WERI-Rb-1 (cell line): ENCODE measurements at regions not wholly inside any gene's neighbourhood (a gene's known extent, or its start where the extent isn't known, plus 50 kb on each side); places are given as distances from the start of the nearest gene placed in this dataset.

Source experiments
- DNase-seq: peaks from one replicate; pipeline ENCODE4 v3.0.0-alpha.2; 2020
- H3K27ac ChIP-seq: fragments of 250-450 bp; sonication (Bioruptor Pico); 2 replicates; pipeline ENCODE4 v1.5.1; 2020; ENCODE audit warnings: mild to moderate bottlenecking, moderate library complexity
- H3K27me3 ChIP-seq: fragments of 250-450 bp; sonication (Bioruptor Pico); 2 replicates; pipeline ENCODE4 v1.5.1; 2021; ENCODE audit warnings: mild to moderate bottlenecking, low read depth, moderate library complexity; ENCODE audit not compliant: insufficient read depth, severe bottlenecking
- H3K36me3 ChIP-seq: fragments of 250-450 bp; sonication (Bioruptor Pico); 2 replicates; pipeline ENCODE4 v1.5.1; 2020; ENCODE audit warnings: mild to moderate bottlenecking, moderate library complexity
- H3K4me3 ChIP-seq: 2 replicates; pipeline ENCODE4 v1.5.1; 2011; ENCODE audit warnings: low read depth, mild to moderate bottlenecking, control low read depth, low read length
- H3K9me3 ChIP-seq: fragments of 250-450 bp; sonication (Bioruptor Pico); 2 replicates; pipeline ENCODE4 v1.5.1; 2021; ENCODE audit warnings: mild to moderate bottlenecking, moderate library complexity; ENCODE audit not compliant: severe bottlenecking
- TF ChIP-seq, protein P1 (sequence below): IDR thresholded peaks from 2 replicates; pipeline ENCODE4 v1.5.1; 2011; ENCODE audit warnings: low read depth, mild to moderate bottlenecking, control low read depth, inconsistent platforms, low read length

DNA sequence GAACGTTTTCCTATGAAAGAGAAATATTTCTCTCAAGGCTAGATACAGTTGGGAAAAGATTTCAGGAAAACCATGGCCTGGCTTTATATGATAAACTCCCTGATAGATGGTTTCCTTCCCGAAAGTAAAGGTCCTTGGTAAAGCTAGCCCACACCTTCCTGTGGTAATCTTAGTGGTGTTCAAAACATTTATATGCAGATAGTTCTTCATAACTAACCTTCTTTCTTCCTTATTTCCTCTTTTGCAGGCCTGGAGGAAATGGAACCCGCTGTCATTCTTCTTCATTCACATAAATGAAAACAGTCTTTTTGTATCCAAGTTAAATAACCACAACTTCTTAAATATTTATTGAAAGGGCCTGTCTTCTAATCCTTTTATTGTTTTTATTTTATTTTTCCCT, 474.0 kb upstream of the ACTBL2 start:
- DNase-seq = no peak
- H3K9me3 ChIP-seq = no peaks in the 10 kb centered on the region
- no peaks in the 10 kb centered on the region for H3K27me3 ChIP-seq
- H3K4me3 ChIP-seq = no peak overlapping the region
- no peak overlapping the region for H3K27ac ChIP-seq
- no peaks in the 10 kb centered on the region for H3K36me3 ChIP-seq
- TF ChIP-seq, protein P1, sequence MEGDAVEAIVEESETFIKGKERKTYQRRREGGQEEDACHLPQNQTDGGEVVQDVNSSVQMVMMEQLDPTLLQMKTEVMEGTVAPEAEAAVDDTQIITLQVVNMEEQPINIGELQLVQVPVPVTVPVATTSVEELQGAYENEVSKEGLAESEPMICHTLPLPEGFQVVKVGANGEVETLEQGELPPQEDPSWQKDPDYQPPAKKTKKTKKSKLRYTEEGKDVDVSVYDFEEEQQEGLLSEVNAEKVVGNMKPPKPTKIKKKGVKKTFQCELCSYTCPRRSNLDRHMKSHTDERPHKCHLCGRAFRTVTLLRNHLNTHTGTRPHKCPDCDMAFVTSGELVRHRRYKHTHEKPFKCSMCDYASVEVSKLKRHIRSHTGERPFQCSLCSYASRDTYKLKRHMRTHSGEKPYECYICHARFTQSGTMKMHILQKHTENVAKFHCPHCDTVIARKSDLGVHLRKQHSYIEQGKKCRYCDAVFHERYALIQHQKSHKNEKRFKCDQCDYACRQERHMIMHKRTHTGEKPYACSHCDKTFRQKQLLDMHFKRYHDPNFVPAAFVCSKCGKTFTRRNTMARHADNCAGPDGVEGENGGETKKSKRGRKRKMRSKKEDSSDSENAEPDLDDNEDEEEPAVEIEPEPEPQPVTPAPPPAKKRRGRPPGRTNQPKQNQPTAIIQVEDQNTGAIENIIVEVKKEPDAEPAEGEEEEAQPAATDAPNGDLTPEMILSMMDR = no peak

DNA sequence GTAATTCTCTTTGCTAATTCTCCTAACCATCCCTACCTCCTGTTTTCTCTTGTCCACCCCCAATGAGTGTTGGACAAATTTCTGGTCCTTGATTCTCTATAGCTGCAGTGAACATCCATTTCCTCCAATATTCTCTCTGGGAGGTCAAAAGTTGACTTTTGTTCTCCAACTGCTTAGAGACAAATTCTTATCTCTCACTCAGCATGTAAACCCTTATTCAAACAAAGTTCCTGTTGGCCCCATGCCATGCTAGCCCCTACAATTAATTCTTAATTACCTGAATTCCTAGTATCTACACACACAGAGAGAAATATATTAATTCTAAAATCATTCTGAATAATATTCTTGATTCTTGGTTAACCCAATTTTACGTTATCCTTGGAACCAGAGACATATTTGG, 472.9 kb upstream of the ACTBL2 start:
- no peak overlapping the region for H3K27ac ChIP-seq
- H3K4me3 ChIP-seq = no peak overlapping the region
- no peaks in the 10 kb centered on the region for H3K27me3 ChIP-seq
- H3K9me3 ChIP-seq = no peaks in the 10 kb centered on the region
- TF ChIP-seq, protein P1 = no peak
- no peaks in the 10 kb centered on the region for H3K36me3 ChIP-seq
- DNase-seq = no peak

DNA sequence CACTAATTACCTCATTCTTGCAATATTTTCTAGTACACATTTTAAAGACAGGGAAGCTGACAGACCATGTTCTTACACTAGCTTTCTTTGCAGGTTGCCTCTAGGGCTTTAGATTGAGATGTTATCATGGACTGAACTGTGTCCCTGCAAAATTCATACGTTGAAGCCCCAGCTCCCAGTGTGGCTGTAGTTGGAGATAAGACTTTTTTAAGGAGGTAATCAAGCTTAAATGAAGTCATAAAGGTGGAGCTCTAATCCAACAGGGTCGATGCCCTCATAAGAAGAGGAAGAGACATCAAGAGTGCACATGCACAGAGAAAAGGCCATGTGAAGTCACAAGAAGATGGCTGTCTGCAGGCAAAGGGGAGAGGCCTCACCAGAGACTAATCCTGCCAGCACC, 471.2 kb upstream of the ACTBL2 start:
- Histone ChIP-seq H3K9me3 (no peaks in the 10 kb centered on the region), H3K36me3 (no peaks in the 10 kb centered on the region), H3K27ac (no peak overlapping the region), H3K4me3 (no peak overlapping the region), H3K27me3 (no peaks in the 10 kb centered on the region)
- DNase-seq = no peak
- TF ChIP-seq, protein P1 = no peak

DNA sequence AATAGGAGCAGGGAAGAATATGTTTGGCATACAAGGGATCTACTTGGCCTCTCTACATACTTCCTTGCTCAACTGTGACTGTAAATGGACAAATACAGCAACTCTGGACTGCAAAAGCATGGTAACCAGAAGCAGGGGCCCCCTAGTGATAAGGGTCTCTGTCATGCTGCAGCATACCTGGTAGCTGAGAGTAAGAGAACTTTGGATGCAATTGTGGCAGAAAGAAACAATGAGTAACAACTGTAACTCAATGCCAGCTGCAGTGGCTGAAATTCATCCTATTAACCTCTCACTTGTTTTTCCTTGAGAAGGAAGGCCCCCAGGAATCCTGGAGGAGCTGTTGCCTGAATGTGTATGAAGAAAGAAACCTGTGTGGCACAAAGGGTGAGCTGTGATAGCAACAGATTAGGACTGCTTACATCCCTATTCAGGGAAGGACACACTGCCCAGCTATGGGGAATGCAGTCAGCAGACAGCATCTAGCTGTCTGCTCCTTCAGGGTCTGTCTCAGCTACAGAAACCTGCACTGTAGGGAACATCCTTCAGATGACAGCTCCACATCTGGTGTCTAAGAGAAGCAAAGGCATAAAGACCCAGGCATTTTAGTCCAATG, 468.1 kb upstream of the ACTBL2 start:
- H3K27ac ChIP-seq = no peak overlapping the region
- H3K27me3 ChIP-seq = no peaks in the 10 kb centered on the region
- TF ChIP-seq, protein P1 = no peak
- no peak overlapping the region for H3K4me3 ChIP-seq
- H3K9me3 ChIP-seq = no peaks in the 10 kb centered on the region
- H3K36me3 ChIP-seq = no peaks in the 10 kb centered on the region
- no peak for DNase-seq

DNA sequence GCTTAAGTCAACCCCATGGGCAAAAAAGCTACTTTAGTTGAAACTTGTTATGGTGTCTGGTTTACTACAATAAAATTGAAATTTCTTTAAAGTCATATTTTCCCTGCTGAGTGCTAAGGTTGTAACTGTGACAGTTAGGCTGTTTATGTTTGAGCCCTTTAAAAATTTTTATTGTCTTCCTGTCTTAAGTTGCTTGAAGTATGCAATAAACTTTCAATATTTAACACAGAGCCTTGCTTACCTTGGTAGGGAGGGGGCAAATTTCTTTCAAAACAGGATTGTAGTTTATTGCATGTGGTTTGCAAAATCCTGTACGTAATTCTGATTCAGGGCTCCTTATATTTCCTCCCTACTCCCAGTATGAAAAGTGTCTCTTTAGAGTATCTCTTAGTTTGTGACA, 465.5 kb upstream of the ACTBL2 start:
- DNase-seq = no peak
- TF ChIP-seq, protein P1 = no peak
- H3K9me3 ChIP-seq = no peaks in the 10 kb centered on the region
- no peaks in the 10 kb centered on the region for H3K27me3 ChIP-seq
- no peak overlapping the region for H3K4me3 ChIP-seq
- H3K27ac ChIP-seq = no peak overlapping the region
- H3K36me3 ChIP-seq = no peaks in the 10 kb centered on the region

DNA sequence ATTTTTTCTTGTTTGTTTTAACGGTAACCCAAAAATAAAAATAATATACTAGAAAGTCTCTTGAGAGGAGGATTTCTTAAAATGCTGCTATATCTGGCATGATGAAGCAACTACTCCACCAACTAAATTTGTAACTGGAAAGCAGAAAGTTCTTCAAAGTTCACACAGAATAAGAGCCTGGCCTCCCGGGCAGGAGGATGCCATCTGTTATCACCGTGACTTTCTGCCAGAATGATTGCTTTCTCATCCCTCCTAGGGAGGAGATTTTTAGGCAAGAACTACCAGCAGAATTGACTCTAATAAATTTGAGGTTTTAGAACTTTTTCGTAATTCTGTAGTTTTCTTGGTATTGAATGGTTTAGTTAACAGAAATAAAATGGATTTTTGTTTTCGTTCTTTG, 464.6 kb upstream of the ACTBL2 start:
- TF ChIP-seq, protein P1 = no peak
- Histone ChIP-seq H3K4me3 (no peak overlapping the region), H3K36me3 (no peaks in the 10 kb centered on the region), H3K27ac (no peak overlapping the region), H3K27me3 (no peaks in the 10 kb centered on the region), H3K9me3 (no peaks in the 10 kb centered on the region)
- DNase-seq = no peak
